T-helper 2 cell treated with Interferon-gamma antibody and Interleukin-4, amounts not matched to agents 5 μg/mL and 100 μg/mL, for 36 hours (primary cell): ENCODE measurements at regions not wholly inside any gene's neighbourhood (a gene's known extent, or its start where the extent isn't known, plus 50 kb on each side); places are given as distances from the start of the nearest gene placed in this dataset.
"Not testable (repeated sequence)": the region's sequence is repeated elsewhere in the genome, so short reads cannot be mapped to it uniquely, and the experiment has no call there.

Source experiments
- DNase-seq: peaks from one replicate; pipeline ENCODE4 v3.0.0; 2021; ENCODE audit warnings: low spot score
- H3K27ac Mint-ChIP-seq: one replicate; pipeline ENCODE4 v1.8.0; 2021; ENCODE audit warnings: mild to moderate bottlenecking, mixed read lengths
- H3K27me3 Mint-ChIP-seq: one replicate; pipeline ENCODE4 v1.8.0; 2021; ENCODE audit warnings: low read depth, mixed read lengths
- H3K36me3 Mint-ChIP-seq: one replicate; pipeline ENCODE4 v1.8.0; 2021; ENCODE audit warnings: low read depth, mixed read lengths
- H3K4me1 Mint-ChIP-seq: one replicate; pipeline ENCODE4 v1.8.0; 2021; ENCODE audit warnings: low read depth, mixed read lengths
- H3K4me3 Mint-ChIP-seq: one replicate; pipeline ENCODE4 v1.8.0; 2022; ENCODE audit warnings: mild to moderate bottlenecking, moderate library complexity, mixed read lengths
- H3K9me3 Mint-ChIP-seq: one replicate; pipeline ENCODE4 v1.8.0; 2021; ENCODE audit warnings: mixed read lengths

- H3K9me3 Mint-ChIP-seq, H3K27me3 Mint-ChIP-seq, H3K4me3 Mint-ChIP-seq, DNase-seq, H3K36me3 Mint-ChIP-seq, H3K27ac Mint-ChIP-seq, H3K4me1 Mint-ChIP-seq: not testable (repeated sequence)
Observed at GRCh38 chr11:127933961-127934360, 653.4 kb downstream of the ETS1 start.

DNA sequence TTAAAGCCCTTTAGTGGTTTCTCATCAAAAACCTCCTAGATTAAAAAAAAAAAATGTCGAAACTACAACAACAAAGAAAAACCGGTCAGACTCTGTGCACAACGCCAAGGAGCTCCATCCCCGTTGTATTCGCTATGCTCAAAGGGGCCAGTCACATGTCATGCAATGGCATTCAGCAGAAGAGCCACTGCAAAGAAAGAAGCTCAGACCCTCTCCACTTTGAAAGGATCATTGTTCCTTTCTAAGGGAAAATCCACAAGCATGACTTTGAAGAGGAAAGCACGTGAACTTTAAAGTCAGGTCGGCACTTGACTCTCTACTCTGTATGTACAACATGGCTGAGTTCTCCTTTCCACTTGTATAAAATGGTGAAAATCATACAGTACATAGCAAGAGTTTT is 655.6 kb downstream of the ETS1 start:
- Mint-ChIP-seq H3K4me3 (no peak overlapping the region), H3K4me1 (no peaks in the 10 kb centered on the region), H3K9me3 (no peaks in the 10 kb centered on the region), H3K36me3 (no peaks in the 10 kb centered on the region), H3K27me3 (no peaks in the 10 kb centered on the region), H3K27ac (no peak overlapping the region)
- DNase-seq, result no peak

- no peaks in the 10 kb centered on the region for H3K9me3 Mint-ChIP-seq
- no peak overlapping the region for H3K4me3 Mint-ChIP-seq
- H3K4me1 Mint-ChIP-seq, result no peaks in the 10 kb centered on the region
- DNase-seq, result no peak
- no peak overlapping the region for H3K27ac Mint-ChIP-seq
- no peaks in the 10 kb centered on the region for H3K36me3 Mint-ChIP-seq
- H3K27me3 Mint-ChIP-seq, result no peaks in the 10 kb centered on the region
Observed at GRCh38 chr11:127926721-127927120, 660.6 kb downstream of the ETS1 start.

GRCh38 chr11:127925475-127925874 is 661.9 kb downstream of the ETS1 start:
- Mint-ChIP-seq H3K9me3 (peaks cover 2% of the 10 kb centered on the region), H3K4me1 (no peaks in the 10 kb centered on the region), H3K36me3 (no peaks in the 10 kb centered on the region), H3K27ac (no peak overlapping the region), H3K27me3 (no peaks in the 10 kb centered on the region), H3K4me3 (no peak overlapping the region)
- no peak for DNase-seq

DNA sequence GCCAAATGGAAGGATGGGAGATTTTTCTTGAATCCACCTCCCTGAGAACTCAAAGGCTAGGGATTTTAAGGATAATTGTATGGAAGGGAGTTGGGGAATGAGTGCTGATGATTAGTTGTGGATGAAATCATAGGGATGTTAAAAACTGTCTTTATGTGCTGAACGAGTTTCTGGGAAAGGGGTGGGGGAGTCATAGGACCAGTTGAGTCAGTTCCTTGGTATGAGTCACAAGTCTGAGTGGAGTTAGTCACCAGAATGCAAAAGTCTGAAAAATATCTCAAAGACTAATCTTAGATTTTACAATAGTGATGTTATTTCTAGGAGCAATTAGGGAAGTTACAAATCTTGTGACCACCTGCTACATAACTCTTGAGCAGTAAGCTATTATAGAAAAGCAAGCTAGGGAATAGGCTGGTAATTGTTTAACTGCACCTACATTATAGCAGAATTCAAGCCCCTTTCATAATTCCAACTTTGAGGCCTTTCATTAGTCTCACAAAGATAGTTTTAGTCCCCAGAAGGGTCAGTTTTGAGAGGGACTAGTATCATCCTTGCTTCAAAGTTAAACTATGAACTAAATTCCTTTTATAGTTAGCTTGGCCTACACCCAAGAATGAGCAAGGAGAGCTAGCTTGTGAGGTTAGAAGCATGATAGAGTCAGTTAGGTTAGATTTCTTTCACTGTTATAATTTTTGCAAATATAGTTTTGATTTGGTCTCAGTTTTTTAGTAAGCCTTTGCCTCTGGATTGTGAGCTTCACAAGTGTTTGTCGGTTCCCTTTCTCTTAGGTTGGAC is 668.0 kb downstream of the ETS1 start:
- Mint-ChIP-seq H3K9me3 (peaks cover 22% of the 10 kb centered on the region), H3K36me3 (no peaks in the 10 kb centered on the region), H3K4me1 (no peaks in the 10 kb centered on the region), H3K27me3 (no peaks in the 10 kb centered on the region), H3K4me3 (no peak overlapping the region), H3K27ac (no peak overlapping the region)
- DNase-seq, result no peak

- Mint-ChIP-seq H3K9me3 (no peaks in the 10 kb centered on the region), H3K27ac (no peak overlapping the region), H3K36me3 (no peaks in the 10 kb centered on the region), H3K4me3 (no peak overlapping the region), H3K4me1 (no peaks in the 10 kb centered on the region), H3K27me3 (no peaks in the 10 kb centered on the region)
- DNase-seq, result no peak
Observed at GRCh38 chr11:127902382-127902781, 685.0 kb downstream of the ETS1 start.

DNA sequence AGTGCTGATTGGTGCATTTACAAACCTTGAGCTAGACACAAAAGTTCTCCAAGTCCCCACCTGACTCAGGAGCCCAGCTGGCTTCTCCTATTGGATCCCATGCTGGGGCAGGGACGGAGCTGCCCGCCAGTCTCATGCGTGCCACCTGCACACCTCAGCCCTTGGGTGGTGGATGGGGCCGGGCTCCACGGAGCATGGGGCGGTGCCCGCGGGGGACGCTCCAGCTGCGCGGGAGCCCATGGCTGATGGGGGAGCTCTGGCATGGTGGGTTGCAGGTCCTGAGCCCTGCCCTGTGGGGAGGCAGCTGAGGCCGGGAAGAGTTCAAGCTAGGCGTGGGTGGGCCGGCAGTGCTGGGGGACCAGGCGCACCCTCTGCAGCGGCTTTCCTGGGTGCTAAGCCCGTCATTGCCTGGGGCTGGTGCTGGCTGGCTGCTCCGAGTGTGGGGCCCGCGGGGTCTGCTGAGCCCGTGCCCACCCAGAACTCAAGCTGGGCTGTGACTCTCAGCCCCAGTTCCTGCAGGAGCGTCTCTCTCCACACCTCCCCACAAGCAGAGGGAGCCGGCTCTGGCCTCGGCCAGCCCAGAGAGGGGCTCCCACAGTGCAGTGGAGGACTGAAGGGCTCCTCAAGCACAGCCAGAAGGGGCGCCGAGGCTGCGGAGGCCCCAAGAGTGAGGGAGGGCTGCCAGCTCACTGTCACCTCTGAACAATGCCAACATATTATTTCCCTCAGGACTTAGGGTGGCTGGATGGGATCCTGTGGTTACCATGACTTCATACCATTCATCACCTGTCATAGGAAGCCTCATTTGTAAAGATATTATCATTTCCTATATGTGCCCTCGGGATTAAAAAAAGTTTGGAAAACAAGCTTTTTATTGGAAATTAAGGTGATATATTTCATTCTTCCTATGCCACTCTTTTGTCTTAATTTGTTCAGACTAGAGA is 688.7 kb downstream of the ETS1 start:
- H3K4me1 Mint-ChIP-seq, result no peaks in the 10 kb centered on the region
- no peaks in the 10 kb centered on the region for H3K36me3 Mint-ChIP-seq
- no peaks in the 10 kb centered on the region for H3K9me3 Mint-ChIP-seq
- no peak overlapping the region for H3K4me3 Mint-ChIP-seq
- H3K27me3 Mint-ChIP-seq, result no peaks in the 10 kb centered on the region
- DNase-seq, result no peak
- H3K27ac Mint-ChIP-seq, result no peak overlapping the region

DNA sequence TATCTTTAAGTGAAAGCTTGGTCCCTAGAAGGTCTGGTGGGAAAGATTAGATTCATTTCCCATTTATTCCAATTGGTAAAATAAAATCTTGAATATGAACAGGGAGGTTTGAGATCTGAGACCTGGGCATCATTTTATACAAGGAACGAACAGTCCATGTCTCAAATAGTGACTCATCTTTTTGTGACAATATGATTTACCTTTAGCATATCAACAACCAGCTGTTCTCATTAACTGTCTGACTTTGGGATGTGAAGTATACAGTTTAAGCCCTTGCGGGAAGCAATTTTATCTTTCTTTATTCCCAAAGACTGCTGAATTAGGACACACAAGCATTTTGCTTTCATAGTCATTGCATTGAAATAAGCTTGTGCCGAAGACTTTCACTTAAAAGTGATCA is 691.6 kb downstream of the ETS1 start:
- Mint-ChIP-seq H3K27me3 (no peaks in the 10 kb centered on the region), H3K4me3 (no peak overlapping the region)

DNA sequence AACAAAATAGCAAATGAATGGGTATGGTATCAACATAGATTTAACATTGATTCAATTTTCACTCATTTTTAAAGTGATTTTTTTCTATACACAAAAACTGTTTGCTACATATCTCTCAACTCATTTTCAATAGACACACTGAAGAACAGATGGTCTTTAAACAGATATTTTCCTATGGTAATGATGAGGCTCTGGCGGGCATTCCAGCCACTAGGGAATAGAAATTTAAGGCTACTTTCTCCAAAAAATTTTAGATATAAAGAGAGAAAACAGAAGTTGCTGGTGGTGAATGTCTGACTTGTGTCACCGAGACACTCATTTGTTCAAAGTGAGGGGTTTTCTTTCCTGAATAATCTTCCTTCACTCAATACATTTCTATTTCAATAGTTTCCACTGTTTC is 693.0 kb downstream of the ETS1 start:
- no peaks in the 10 kb centered on the region for H3K36me3 Mint-ChIP-seq
- no peaks in the 10 kb centered on the region for H3K9me3 Mint-ChIP-seq
- no peak for DNase-seq
- no peak overlapping the region for H3K4me3 Mint-ChIP-seq
- H3K4me1 Mint-ChIP-seq, result no peaks in the 10 kb centered on the region
- no peak overlapping the region for H3K27ac Mint-ChIP-seq
- no peaks in the 10 kb centered on the region for H3K27me3 Mint-ChIP-seq

More for the DNA sequence above, 691.6 kb downstream of the ETS1 start:
- H3K9me3 Mint-ChIP-seq, result no peaks in the 10 kb centered on the region
- DNase-seq, result no peak
- no peak overlapping the region for H3K27ac Mint-ChIP-seq
- no peaks in the 10 kb centered on the region for H3K36me3 Mint-ChIP-seq
- no peaks in the 10 kb centered on the region for H3K4me1 Mint-ChIP-seq

DNA sequence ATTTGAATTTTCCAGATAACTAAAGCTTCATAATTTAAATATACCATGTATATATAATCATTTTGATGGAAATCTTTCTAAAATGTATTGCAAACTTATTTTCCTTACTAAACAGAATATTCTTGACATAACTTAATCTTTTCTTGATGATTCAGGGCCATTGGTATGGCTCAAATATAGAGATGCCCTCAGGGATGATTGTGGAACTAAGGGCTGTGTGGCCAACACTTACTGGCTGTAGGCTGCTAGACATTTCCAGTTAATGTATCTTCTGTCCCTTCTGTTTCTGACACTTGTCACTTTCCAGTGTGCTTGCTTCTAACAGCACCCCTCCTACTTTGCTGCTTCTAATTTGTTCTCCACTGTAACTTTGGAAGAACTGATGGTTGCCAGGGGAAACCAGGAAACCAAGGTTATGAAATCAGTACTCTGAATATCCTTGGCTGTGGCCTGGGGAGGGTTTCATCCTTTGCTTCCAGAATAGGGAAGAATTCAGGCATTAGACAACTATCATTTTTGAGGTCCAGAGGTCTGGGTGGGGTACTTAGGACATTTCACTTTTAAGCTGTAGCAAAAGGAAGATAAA is 697.2 kb downstream of the ETS1 start:
- Mint-ChIP-seq H3K4me1 (no peaks in the 10 kb centered on the region), H3K27me3 (no peaks in the 10 kb centered on the region), H3K27ac (no peak overlapping the region), H3K9me3 (no peaks in the 10 kb centered on the region), H3K36me3 (no peaks in the 10 kb centered on the region), H3K4me3 (no peak overlapping the region)
- no peak for DNase-seq

DNA sequence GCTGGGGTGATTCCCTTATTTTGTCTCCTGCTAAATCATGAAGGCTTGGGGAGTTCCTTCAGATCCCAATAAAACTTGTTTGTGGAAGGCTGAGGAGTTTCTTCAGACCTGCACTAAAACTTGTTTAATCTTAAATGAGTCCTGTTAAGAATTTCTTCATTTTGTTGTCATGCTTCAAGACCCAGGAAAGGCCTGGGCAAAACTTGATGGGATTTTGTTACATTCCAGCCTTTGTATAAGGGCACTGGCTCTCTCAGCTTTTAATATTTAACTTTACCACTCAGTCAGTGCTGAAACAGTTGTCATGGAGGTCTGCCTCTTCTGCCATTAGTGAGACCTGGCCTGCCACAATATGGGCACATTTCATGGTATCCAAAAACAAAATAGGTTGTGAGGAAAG is 699.0 kb downstream of the ETS1 start:
- Mint-ChIP-seq H3K4me3 (no peak overlapping the region), H3K27ac (no peak overlapping the region), H3K36me3 (no peaks in the 10 kb centered on the region), H3K9me3 (no peaks in the 10 kb centered on the region), H3K4me1 (no peaks in the 10 kb centered on the region), H3K27me3 (no peaks in the 10 kb centered on the region)
- no peak for DNase-seq

GRCh38 chr11:127875131-127875530 is 712.2 kb downstream of the ETS1 start:
- H3K4me3 Mint-ChIP-seq, result no peak overlapping the region
- no peak for DNase-seq
- H3K27me3 Mint-ChIP-seq, result no peaks in the 10 kb centered on the region
- no peaks in the 10 kb centered on the region for H3K36me3 Mint-ChIP-seq
- H3K9me3 Mint-ChIP-seq, result no peaks in the 10 kb centered on the region
- H3K27ac Mint-ChIP-seq, result no peak overlapping the region
- no peaks in the 10 kb centered on the region for H3K4me1 Mint-ChIP-seq

GRCh38 chr11:127873478-127873877 is 713.9 kb downstream of the ETS1 start:
- no peaks in the 10 kb centered on the region for H3K36me3 Mint-ChIP-seq
- no peaks in the 10 kb centered on the region for H3K4me1 Mint-ChIP-seq
- no peak for DNase-seq
- H3K9me3 Mint-ChIP-seq, result no peaks in the 10 kb centered on the region
- H3K27ac Mint-ChIP-seq, result no peak overlapping the region
- no peak overlapping the region for H3K4me3 Mint-ChIP-seq
- H3K27me3 Mint-ChIP-seq, result no peaks in the 10 kb centered on the region

- H3K36me3 Mint-ChIP-seq, result no peaks in the 10 kb centered on the region
- H3K4me1 Mint-ChIP-seq, result no peaks in the 10 kb centered on the region
- DNase-seq, result no peak
- no peak overlapping the region for H3K4me3 Mint-ChIP-seq
- H3K27ac Mint-ChIP-seq, result no peak overlapping the region
- H3K9me3 Mint-ChIP-seq, result no peaks in the 10 kb centered on the region
- no peaks in the 10 kb centered on the region for H3K27me3 Mint-ChIP-seq
Observed at GRCh38 chr11:127866109-127866508, 721.2 kb downstream of the ETS1 start.
